Inferior parietal cortex (tissue), 1 donor: ENCODE measurements at regions not wholly inside any gene's neighbourhood (a gene's known extent, or its start where the extent isn't known, plus 50 kb on each side); places are given as distances from the start of the nearest gene placed in this dataset.
A peak's percentile ranks its signal among the peaks of the same experiment; 100 is the strongest.
"Not testable (repeated sequence)": the region's sequence is repeated elsewhere in the genome, so short reads cannot be mapped to it uniquely, and the experiment has no call there.

Source experiments
- DNase-seq: peaks from one replicate; pipeline ENCODE4 v3.0.0-alpha.2; 2016; ENCODE audit errors: extremely low spot score

- DNase-seq, result peak; percentile 86
These were observed 441.9 kb upstream of the PIK3R1 start for GRCh38 chr5:67773411-67774266.

- no peak for DNase-seq
These were observed 443.8 kb upstream of the PIK3R1 start for GRCh38 chr5:67771791-67772190.

- no peak for DNase-seq
These were observed 444.3 kb upstream of the PIK3R1 start for GRCh38 chr5:67771221-67771620.

GRCh38 chr5:67770431-67771025, 445.0 kb upstream of the PIK3R1 start:
- no peak for DNase-seq

- DNase-seq, result no peak
These were observed 449.9 kb upstream of the PIK3R1 start for GRCh38 chr5:67765697-67766096.

- not testable (repeated sequence) for DNase-seq
These were observed 457.8 kb upstream of the PIK3R1 start for GRCh38 chr5:67757771-67758170.

GRCh38 chr5:67752357-67752708, 463.2 kb upstream of the PIK3R1 start:
- no peak for DNase-seq

GRCh38 chr5:67748165-67748690, 467.3 kb upstream of the PIK3R1 start:
- DNase-seq, result no peak

GRCh38 chr5:67747096-67747495, 468.5 kb upstream of the PIK3R1 start:
- no peak for DNase-seq

GRCh38 chr5:67746608-67747007, 468.9 kb upstream of the PIK3R1 start:
- not testable (repeated sequence) for DNase-seq

GRCh38 chr5:67746103-67746502, 469.5 kb upstream of the PIK3R1 start:
- no peak for DNase-seq

- no peak for DNase-seq
These were observed 482.6 kb upstream of the PIK3R1 start for GRCh38 chr5:67732921-67733320.

GRCh38 chr5:67732471-67732870, 483.1 kb upstream of the PIK3R1 start:
- no peak for DNase-seq

GRCh38 chr5:67731886-67732285, 483.7 kb upstream of the PIK3R1 start:
- DNase-seq, result peak; percentile 85

- no peak for DNase-seq
These were observed 484.6 kb upstream of the PIK3R1 start for GRCh38 chr5:67730917-67731474.

GRCh38 chr5:67728326-67728890, 487.1 kb upstream of the PIK3R1 start:
- no peak for DNase-seq

GRCh38 chr5:67725604-67726003, 490.0 kb upstream of the PIK3R1 start:
- DNase-seq, result no peak

GRCh38 chr5:67724412-67725135, 491.0 kb upstream of the PIK3R1 start:
- DNase-seq, result peak; percentile 57

- DNase-seq, result no peak
These were observed 491.7 kb upstream of the PIK3R1 start for GRCh38 chr5:67723873-67724272.

GRCh38 chr5:67722582-67722981, 493.0 kb upstream of the PIK3R1 start:
- DNase-seq, result not testable (repeated sequence)

- no peak for DNase-seq
These were observed 495.3 kb upstream of the PIK3R1 start for GRCh38 chr5:67720162-67720772.
